HG03521 (cell line): ENCODE measurements at regions not wholly inside any gene's neighbourhood (a gene's known extent, or its start where the extent isn't known, plus 50 kb on each side); places are given as distances from the start of the nearest gene placed in this dataset.

Source experiments
- ATAC-seq: cut with Tn5 transposase; IDR thresholded peaks from one replicate; pipeline ENCODE4 v1.9.1; 2021; ENCODE audit warnings: mild to moderate bottlenecking, moderate library complexity; ENCODE audit not compliant: unreplicated experiment

GRCh38 chr11:127627629-127628457 lies 627.3 kb upstream of the KIRREL3 start:
- ATAC-seq, result no peak

GRCh38 chr11:127627204-127627603 lies 626.6 kb upstream of the KIRREL3 start:
- ATAC-seq, result no peak

- no peak for ATAC-seq
Observed at GRCh38 chr11:127625402-127625801, 624.8 kb upstream of the KIRREL3 start.

GRCh38 chr11:127624306-127624856 lies 623.8 kb upstream of the KIRREL3 start:
- no peak for ATAC-seq

GRCh38 chr11:127622686-127623085 lies 622.1 kb upstream of the KIRREL3 start:
- ATAC-seq, result no peak

GRCh38 chr11:127620671-127621070 lies 620.1 kb upstream of the KIRREL3 start:
- no peak for ATAC-seq

- ATAC-seq, result no peak
Observed at GRCh38 chr11:127619946-127620345, 619.4 kb upstream of the KIRREL3 start.

GRCh38 chr11:127618721-127619120 lies 618.2 kb upstream of the KIRREL3 start:
- ATAC-seq, result no peak

- no peak for ATAC-seq
Observed at GRCh38 chr11:127616158-127616557, 615.6 kb upstream of the KIRREL3 start.

- no peak for ATAC-seq
Observed at GRCh38 chr11:127612607-127613006, 612.0 kb upstream of the KIRREL3 start.

GRCh38 chr11:127609025-127609773 lies 608.6 kb upstream of the KIRREL3 start:
- no peak for ATAC-seq

GRCh38 chr11:127607487-127608085 lies 607.0 kb upstream of the KIRREL3 start:
- no peak for ATAC-seq

- ATAC-seq, result no peak
Observed at GRCh38 chr11:127601578-127601977, 601.0 kb upstream of the KIRREL3 start.

- no peak for ATAC-seq
Observed at GRCh38 chr11:127600674-127601073, 600.1 kb upstream of the KIRREL3 start.

- ATAC-seq, result no peak
Observed at GRCh38 chr11:127598476-127598875, 597.9 kb upstream of the KIRREL3 start.

GRCh38 chr11:127596433-127596832 lies 595.9 kb upstream of the KIRREL3 start:
- ATAC-seq, result no peak

GRCh38 chr11:127592371-127592770 lies 591.8 kb upstream of the KIRREL3 start:
- no peak for ATAC-seq

- ATAC-seq, result no peak
Observed at GRCh38 chr11:127590314-127590713, 589.7 kb upstream of the KIRREL3 start.

- ATAC-seq, result no peak
Observed at GRCh38 chr11:127588431-127588830, 587.9 kb upstream of the KIRREL3 start.

GRCh38 chr11:127587511-127587910 lies 586.9 kb upstream of the KIRREL3 start:
- no peak for ATAC-seq

- ATAC-seq, result no peak
Observed at GRCh38 chr11:127576210-127576609, 575.6 kb upstream of the KIRREL3 start.
